Esophagus muscularis mucosa (tissue), 4 donors: ENCODE measurements at regions not wholly inside any gene's neighbourhood (a gene's known extent, or its start where the extent isn't known, plus 50 kb on each side); places are given as distances from the start of the nearest gene placed in this dataset.

Experiments used
- DNase-seq: peaks from one replicate; pipeline ENCODE4 v3.0.0-alpha.2; 2017; ENCODE audit errors: extremely low spot score
- H3K27ac ChIP-seq, 4 donors: fragments of 200-600 bp; sonication (generic); replicated peaks in 1 of 4; 1 replicate in 3 of 4; 2 replicates in 1 of 4; pipeline ENCODE4 v1.5.1; 2016 to 2019; ENCODE audit warnings: mild to moderate bottlenecking in 1 of 4
- H3K27me3 ChIP-seq, 4 donors: fragments of 200-600 bp; sonication (generic); one replicate each; pipeline versions ENCODE4 v1.5.1 to v1.6.0; 2016 to 2019
- H3K36me3 ChIP-seq, 4 donors: fragments of 200-600 bp; sonication (generic); one replicate each; pipeline ENCODE4 v1.5.1; 2016 to 2019
- H3K4me1 ChIP-seq, 4 donors: fragments of 200-600 bp; sonication (generic); one replicate each; pipeline ENCODE4 v1.5.1; 2016 to 2019
- H3K4me3 ChIP-seq, 4 donors: fragments of 200-600 bp; sonication (generic); 1 replicate in 2 of 4; 2 replicates in 2 of 4; pipeline ENCODE4 v1.5.1; 2016 to 2019; ENCODE audit warnings: mild to moderate bottlenecking in 4 of 4, moderate library complexity in 1 of 4
- H3K9me3 ChIP-seq, 4 donors: fragments of 200-600 bp; sonication (generic); 1 replicate in 3 of 4; 2 replicates in 1 of 4; pipeline ENCODE4 v1.5.1; 2016 to 2019
- CTCF ChIP-seq, 3 experiments: fragments of 200-600 bp in 2 of 3; fragments of 450-650 bp in 1 of 3; sonication (generic) in 2 of 3; IDR thresholded peaks; one replicate each; pipeline ENCODE4 v1.5.1; 2017 to 2019; ENCODE audit warnings: antibody characterized with exemption in 3 of 3, mild to moderate bottlenecking in 2 of 3, moderate library complexity in 1 of 3
- EP300 ChIP-seq: sonication (generic); formaldehyde crosslinking; IDR thresholded peaks from one replicate; pipeline ENCODE4 v1.6.1; 2017; ENCODE audit warnings: antibody characterized with exemption
- POLR2A ChIP-seq: fragments of 450-650 bp; IDR thresholded peaks from one replicate; pipeline ENCODE4 v1.6.1; 2017; ENCODE audit warnings: antibody characterized with exemption, moderate library complexity, mild to moderate bottlenecking, low read depth
- POLR2AphosphoS5 ChIP-seq, 2 donors: sonication (generic); formaldehyde crosslinking; IDR thresholded peaks; one replicate each; pipeline ENCODE4 v1.6.1; 2017; ENCODE audit warnings: antibody characterized with exemption in 2 of 2
- WGBS: methylation state at CpG from one replicate; pipeline ENCODE4 v1.1.5; 2018; 5-methylcytosine and 5-hydroxymethylcytosine counted together
- intact Hi-C: fragments of 100-400 bp; cut with DNase I; formaldehyde crosslinking; loops from one replicate; pipeline ENCODE4 v1.15.1; 2023

- H3K9me3 ChIP-seq: no peaks in the 10 kb centered on the region
- TF ChIP-seq POLR2A (no peak), CTCF (IDR thresholded peaks at IDR 0.05) (no peak), EP300 (no peak)
- peaks cover 0 to 4% (median 0%) of the 10 kb centered on the region in 4 donors for H3K27me3 ChIP-seq
- H3K4me3 ChIP-seq: no peak overlapping the region
- H3K27ac ChIP-seq: no peak overlapping the region
- whole genome bisulfite sequencing: 48% methylated on average over 8 of the region's 8 CpGs
- DNase-seq: no peak
- no peaks in the 10 kb centered on the region for H3K36me3 ChIP-seq
- intact Hi-C loops: no loop called here
- no peaks in the 10 kb centered on the region for H3K4me1 ChIP-seq
Measured at GRCh38 chr6:106886922-106887797, 87.4 kb downstream of the CD24 start.

- intact Hi-C loops: no loop called here
- Histone ChIP-seq H3K4me1 (no peaks in the 10 kb centered on the region), H3K36me3 (no peaks in the 10 kb centered on the region), H3K27ac (no peak overlapping the region), H3K27me3 (peaks cover 0 to 4% (median 0%) of the 10 kb centered on the region in 4 donors), H3K9me3 (no peaks in the 10 kb centered on the region), H3K4me3 (no peak overlapping the region)
- no peak for DNase-seq
- WGBS: 65% methylated on average over 9 of the region's 9 CpGs
- TF ChIP-seq POLR2A: no peak
- TF ChIP-seq EP300: no peak
- TF ChIP-seq POLR2AphosphoS5 (IDR thresholded peaks at IDR 0.05): no peak
- TF ChIP-seq CTCF (IDR thresholded peaks at IDR 0.05): no peak
Measured at GRCh38 chr6:106886081-106886843, 88.3 kb downstream of the CD24 start.

GRCh38 chr6:106885679-106886078 is 88.8 kb downstream of the CD24 start:
- no peak overlapping the region for H3K27ac ChIP-seq
- no peaks in the 10 kb centered on the region for H3K4me1 ChIP-seq
- intact Hi-C loops: no loop called here
- H3K36me3 ChIP-seq: no peaks in the 10 kb centered on the region
- H3K9me3 ChIP-seq: no peaks in the 10 kb centered on the region
- H3K4me3 ChIP-seq: no peak overlapping the region
- no peak for DNase-seq
- WGBS: 64% methylated on average over 4 of the region's 4 CpGs
- no peak for TF ChIP-seq POLR2A
- no peak for TF ChIP-seq CTCF (IDR thresholded peaks at IDR 0.05)
- no peaks in the 10 kb centered on the region for H3K27me3 ChIP-seq

- Histone ChIP-seq H3K27ac (no peak overlapping the region), H3K36me3 (no peaks in the 10 kb centered on the region), H3K4me1 (no peaks in the 10 kb centered on the region), H3K27me3 (no peaks in the 10 kb centered on the region), H3K9me3 (no peaks in the 10 kb centered on the region), H3K4me3 (no peak overlapping the region)
- intact Hi-C loops: no loop called here
- TF ChIP-seq POLR2AphosphoS5 (IDR thresholded peaks at IDR 0.05) (no peak), CTCF (IDR thresholded peaks at IDR 0.05) (no peak)
- 88% methylated on average over 6 of the region's 6 CpGs for WGBS
- DNase-seq: no peak
Measured at GRCh38 chr6:106884576-106884975, 90.0 kb downstream of the CD24 start.
